ENCODE measurements at regions not wholly inside any gene's neighbourhood (a gene's known extent, or its start where the extent isn't known, plus 50 kb on each side); places are given as distances from the start of the nearest gene placed in this dataset.

DNA sequence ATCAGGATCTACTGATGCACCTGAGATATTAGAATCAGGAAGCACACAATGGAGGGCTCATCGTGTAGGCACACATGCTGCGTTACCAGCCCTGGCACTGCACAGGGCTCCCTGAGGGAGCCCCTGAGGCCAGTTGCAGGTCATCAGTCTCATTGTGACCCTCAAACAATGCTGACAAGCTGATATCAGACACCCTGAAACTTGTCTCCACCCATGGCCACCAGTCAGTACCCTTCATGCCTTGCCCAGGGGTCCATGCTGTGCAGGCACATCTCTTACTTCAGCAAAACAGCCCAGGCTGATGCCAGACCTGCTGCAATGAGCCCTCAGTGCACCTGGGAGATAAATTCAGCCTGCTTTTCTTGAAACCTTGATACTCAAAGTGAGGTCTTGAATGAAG lies 59.5 kb upstream of the SLC6A11 start:
- H3K9me3 Mint-ChIP-seq, result no peaks in the 10 kb centered on the region
- TF ChIP-seq, protein P1, sequence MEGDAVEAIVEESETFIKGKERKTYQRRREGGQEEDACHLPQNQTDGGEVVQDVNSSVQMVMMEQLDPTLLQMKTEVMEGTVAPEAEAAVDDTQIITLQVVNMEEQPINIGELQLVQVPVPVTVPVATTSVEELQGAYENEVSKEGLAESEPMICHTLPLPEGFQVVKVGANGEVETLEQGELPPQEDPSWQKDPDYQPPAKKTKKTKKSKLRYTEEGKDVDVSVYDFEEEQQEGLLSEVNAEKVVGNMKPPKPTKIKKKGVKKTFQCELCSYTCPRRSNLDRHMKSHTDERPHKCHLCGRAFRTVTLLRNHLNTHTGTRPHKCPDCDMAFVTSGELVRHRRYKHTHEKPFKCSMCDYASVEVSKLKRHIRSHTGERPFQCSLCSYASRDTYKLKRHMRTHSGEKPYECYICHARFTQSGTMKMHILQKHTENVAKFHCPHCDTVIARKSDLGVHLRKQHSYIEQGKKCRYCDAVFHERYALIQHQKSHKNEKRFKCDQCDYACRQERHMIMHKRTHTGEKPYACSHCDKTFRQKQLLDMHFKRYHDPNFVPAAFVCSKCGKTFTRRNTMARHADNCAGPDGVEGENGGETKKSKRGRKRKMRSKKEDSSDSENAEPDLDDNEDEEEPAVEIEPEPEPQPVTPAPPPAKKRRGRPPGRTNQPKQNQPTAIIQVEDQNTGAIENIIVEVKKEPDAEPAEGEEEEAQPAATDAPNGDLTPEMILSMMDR (IDR thresholded peaks at IDR 0.05), result no peak
- H3K27me3 Mint-ChIP-seq (ENCODE audit: low read depth, poor library complexity), result peaks cover 51% of the 10 kb centered on the region
- H3K4me1 Mint-ChIP-seq, result no peaks in the 10 kb centered on the region
- no peak overlapping the region for H3K4me3 Mint-ChIP-seq
- H3K27ac Mint-ChIP-seq, result no peak overlapping the region
- DNase-seq, result no peak
- no peaks in the 10 kb centered on the region for H3K36me3 Mint-ChIP-seq (ENCODE audit: low read depth)

GRCh38 chr3:10757021-10757820 lies 58.8 kb upstream of the SLC6A11 start:
- TF ChIP-seq, protein P1 (IDR thresholded peaks at IDR 0.05), result no peak
- no peak overlapping the region for H3K27ac Mint-ChIP-seq
- H3K27me3 Mint-ChIP-seq (ENCODE audit: low read depth, poor library complexity), result peaks cover 57% of the 10 kb centered on the region
- no peak overlapping the region for H3K4me3 Mint-ChIP-seq
- no peaks in the 10 kb centered on the region for H3K36me3 Mint-ChIP-seq (ENCODE audit: low read depth)
- H3K4me1 Mint-ChIP-seq, result no peaks in the 10 kb centered on the region
- no peak for DNase-seq
- H3K9me3 Mint-ChIP-seq, result no peaks in the 10 kb centered on the region

DNA sequence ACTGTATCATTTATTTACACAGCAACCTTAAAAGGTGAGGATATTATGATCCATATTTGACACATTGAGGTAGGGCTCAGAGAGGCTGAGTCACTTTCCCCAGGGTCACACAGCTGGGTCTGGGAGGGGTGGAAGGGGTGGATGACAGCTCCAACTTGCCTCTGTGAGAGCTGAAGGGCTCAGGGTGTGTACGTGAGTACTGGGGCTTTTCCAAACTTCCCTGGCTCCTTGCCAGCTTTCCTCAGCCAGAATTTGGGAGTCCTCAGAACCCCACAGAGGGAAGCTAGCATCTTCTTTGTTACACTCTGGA lies 58.3 kb upstream of the SLC6A11 start:
- no peaks in the 10 kb centered on the region for H3K4me1 Mint-ChIP-seq
- no peaks in the 10 kb centered on the region for H3K9me3 Mint-ChIP-seq
- H3K36me3 Mint-ChIP-seq (ENCODE audit: low read depth), result no peaks in the 10 kb centered on the region
- no peak overlapping the region for H3K4me3 Mint-ChIP-seq
- TF ChIP-seq, protein P1 (IDR thresholded peaks at IDR 0.05), result no peak
- H3K27me3 Mint-ChIP-seq (ENCODE audit: low read depth, poor library complexity), result peaks cover 60% of the 10 kb centered on the region
- no peak overlapping the region for H3K27ac Mint-ChIP-seq
- DNase-seq, result no peak

DNA sequence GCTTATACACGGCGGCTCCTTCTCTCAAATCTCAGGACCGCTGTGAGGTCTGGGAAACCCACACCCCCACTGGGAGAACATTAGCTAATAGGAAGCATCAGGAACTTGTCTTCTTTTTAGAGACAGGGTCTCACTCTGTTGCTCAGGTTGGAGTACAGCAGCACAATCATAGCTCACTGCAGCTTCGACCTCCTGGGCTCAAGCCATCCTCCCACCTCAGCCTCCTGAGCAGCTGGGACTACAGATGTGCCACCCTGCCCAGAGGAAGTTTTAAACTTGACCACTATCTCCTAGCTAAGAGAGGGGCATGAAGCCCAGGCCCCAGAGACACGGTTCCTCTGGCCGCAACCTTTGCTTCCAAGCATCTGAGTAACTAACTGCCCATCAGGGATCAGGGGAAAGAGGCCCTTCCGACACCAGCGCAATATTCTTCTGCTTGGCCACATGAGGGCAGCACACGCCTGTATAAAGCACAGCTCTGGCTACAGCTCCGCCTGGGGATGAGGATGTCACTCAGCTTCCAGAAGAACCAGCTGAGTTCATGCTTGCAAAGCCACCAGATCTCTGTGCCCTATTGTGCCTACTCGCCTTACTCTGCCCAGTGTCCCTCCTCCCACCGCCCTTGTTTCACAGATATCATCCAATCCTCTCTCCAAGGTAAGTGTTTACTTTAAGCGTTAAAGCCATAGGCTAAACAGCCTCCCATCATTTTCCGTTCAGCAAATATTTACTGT lies 57.6 kb upstream of the SLC6A11 start:
- Mint-ChIP-seq H3K9me3 (no peaks in the 10 kb centered on the region), H3K27me3 (ENCODE audit: low read depth, poor library complexity) (peaks cover 54% of the 10 kb centered on the region), H3K36me3 (ENCODE audit: low read depth) (no peaks in the 10 kb centered on the region), H3K4me1 (no peaks in the 10 kb centered on the region), H3K4me3 (no peak overlapping the region), H3K27ac (no peak overlapping the region)
- peak; percentile 70 for DNase-seq
- TF ChIP-seq, protein P1 (IDR thresholded peaks at IDR 0.05), result peak; percentile 76

DNA sequence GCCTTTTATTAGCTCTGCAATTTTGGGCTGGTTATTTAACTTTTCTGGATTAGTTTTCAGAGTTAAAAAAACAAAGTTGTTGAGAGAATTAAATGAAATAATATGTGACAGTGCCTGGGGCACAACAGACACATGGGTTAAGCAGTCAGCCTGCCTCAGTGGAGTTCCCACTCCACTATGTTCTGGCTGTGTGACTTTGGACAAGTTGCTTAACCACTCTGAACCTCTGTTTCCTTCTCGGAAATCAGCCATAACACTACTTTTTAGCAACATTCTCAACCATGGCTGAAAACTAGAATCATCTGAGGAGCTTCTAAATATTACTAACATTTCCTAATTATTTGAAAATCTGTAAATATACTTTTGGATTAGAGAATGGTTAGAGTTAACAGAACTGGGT lies 56.5 kb upstream of the SLC6A11 start:
- Mint-ChIP-seq H3K27ac (no peak overlapping the region), H3K36me3 (ENCODE audit: low read depth) (no peaks in the 10 kb centered on the region), H3K27me3 (ENCODE audit: low read depth, poor library complexity) (peaks cover 51% of the 10 kb centered on the region), H3K4me1 (no peaks in the 10 kb centered on the region), H3K4me3 (no peak overlapping the region), H3K9me3 (no peaks in the 10 kb centered on the region)
- no peak for DNase-seq
- TF ChIP-seq, protein P1 (IDR thresholded peaks at IDR 0.05), result no peak
